Hippocampal formation (tissue), 2 donors: ENCODE measurements at regions not wholly inside any gene's neighbourhood (a gene's known extent, or its start where the extent isn't known, plus 50 kb on each side); places are given as distances from the start of the nearest gene placed in this dataset.
"Not testable (repeated sequence)": the region's sequence is repeated elsewhere in the genome, so short reads cannot be mapped to it uniquely, and the experiment has no call there.

Source experiments
- DNase-seq, 2 donors: peaks; one replicate each; lab custom pipeline; 2025; lab: John Stamatoyannopoulos, UW

GRCh38 chr11:134667175-134667500 lies 255.1 kb upstream of the B3GAT1 start:
- DNase-seq: no peak

GRCh38 chr11:134666273-134667174 lies 254.5 kb upstream of the B3GAT1 start:
- DNase-seq: peak in 1 of 2 donors; percentile 6

- DNase-seq: no peak
Measured at GRCh38 chr11:134665571-134666270, 253.7 kb upstream of the B3GAT1 start.

GRCh38 chr11:134665188-134665535 lies 253.1 kb upstream of the B3GAT1 start:
- DNase-seq: no peak

GRCh38 chr11:134664447-134665187 lies 252.6 kb upstream of the B3GAT1 start:
- DNase-seq: no peak

- no peak for DNase-seq
Measured at GRCh38 chr11:134663506-134664313, 251.7 kb upstream of the B3GAT1 start.

- no peak for DNase-seq
Measured at GRCh38 chr11:134662629-134663360, 250.8 kb upstream of the B3GAT1 start.

GRCh38 chr11:134661660-134662059 lies 249.6 kb upstream of the B3GAT1 start:
- DNase-seq: no peak

- no peak for DNase-seq
Measured at GRCh38 chr11:134660416-134660815, 248.4 kb upstream of the B3GAT1 start.

GRCh38 chr11:134659882-134660281 lies 247.8 kb upstream of the B3GAT1 start:
- DNase-seq: no peak

GRCh38 chr11:134658481-134659225 lies 246.6 kb upstream of the B3GAT1 start:
- no peak for DNase-seq

GRCh38 chr11:134657631-134658030 lies 245.6 kb upstream of the B3GAT1 start:
- DNase-seq: no peak

GRCh38 chr11:134656861-134657540 lies 245.0 kb upstream of the B3GAT1 start:
- no peak for DNase-seq

- not testable (repeated sequence) for DNase-seq
Measured at GRCh38 chr11:134656086-134656840, 244.2 kb upstream of the B3GAT1 start.

- no peak for DNase-seq
Measured at GRCh38 chr11:134655189-134655989, 243.3 kb upstream of the B3GAT1 start.

- no peak for DNase-seq
Measured at GRCh38 chr11:134654161-134654915, 242.3 kb upstream of the B3GAT1 start.

- no peak for DNase-seq
Measured at GRCh38 chr11:134652586-134653255, 240.7 kb upstream of the B3GAT1 start.
